MM.1S (cell line): ENCODE measurements at regions not wholly inside any gene's neighbourhood (a gene's known extent, or its start where the extent isn't known, plus 50 kb on each side); places are given as distances from the start of the nearest gene placed in this dataset.

Source experiments
- EZH2 ChIP-seq: fragments of 300-600 bp; sonication (generic); optimal IDR thresholded peaks from 2 replicates; pipeline ENCODE3; 2017; ENCODE audit warnings: low read depth, mild to moderate bottlenecking, antibody characterized with exemption, low read length, mixed read lengths
- TF ChIP-seq, protein P1 (sequence below): fragments of 300-600 bp; sonication (generic); IDR thresholded peaks from 2 replicates; pipeline ENCODE4 v1.5.1; 2016; ENCODE audit warnings: antibody characterized with exemption, low read length, mixed read lengths

DNA sequence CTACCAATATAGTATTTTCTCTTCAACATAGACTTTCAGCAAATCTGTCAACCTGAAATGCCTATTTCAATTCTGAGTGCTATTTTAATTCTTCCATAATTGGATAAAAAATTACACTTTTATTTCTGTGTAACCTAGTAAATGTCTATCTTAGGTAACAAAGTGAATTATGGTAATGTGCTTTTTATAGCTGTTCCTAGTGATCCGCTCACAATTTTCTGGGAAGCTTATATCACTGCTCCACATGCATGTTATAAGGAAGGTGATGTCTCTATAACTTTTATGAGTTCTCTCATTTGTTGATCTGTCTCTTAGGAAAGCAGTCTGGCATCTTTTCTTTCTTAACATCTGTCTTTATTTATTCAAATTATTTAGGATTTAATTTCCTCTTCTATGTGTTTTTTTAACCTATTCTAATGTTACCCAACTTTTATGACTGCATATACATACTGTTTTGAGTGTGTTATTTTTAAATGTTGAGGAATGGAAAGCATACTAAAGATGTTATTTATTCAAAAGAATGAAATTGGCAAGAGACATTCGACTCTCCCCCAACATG lies 777.1 kb upstream of the MDGA2 start:
- TF ChIP-seq, protein P1, sequence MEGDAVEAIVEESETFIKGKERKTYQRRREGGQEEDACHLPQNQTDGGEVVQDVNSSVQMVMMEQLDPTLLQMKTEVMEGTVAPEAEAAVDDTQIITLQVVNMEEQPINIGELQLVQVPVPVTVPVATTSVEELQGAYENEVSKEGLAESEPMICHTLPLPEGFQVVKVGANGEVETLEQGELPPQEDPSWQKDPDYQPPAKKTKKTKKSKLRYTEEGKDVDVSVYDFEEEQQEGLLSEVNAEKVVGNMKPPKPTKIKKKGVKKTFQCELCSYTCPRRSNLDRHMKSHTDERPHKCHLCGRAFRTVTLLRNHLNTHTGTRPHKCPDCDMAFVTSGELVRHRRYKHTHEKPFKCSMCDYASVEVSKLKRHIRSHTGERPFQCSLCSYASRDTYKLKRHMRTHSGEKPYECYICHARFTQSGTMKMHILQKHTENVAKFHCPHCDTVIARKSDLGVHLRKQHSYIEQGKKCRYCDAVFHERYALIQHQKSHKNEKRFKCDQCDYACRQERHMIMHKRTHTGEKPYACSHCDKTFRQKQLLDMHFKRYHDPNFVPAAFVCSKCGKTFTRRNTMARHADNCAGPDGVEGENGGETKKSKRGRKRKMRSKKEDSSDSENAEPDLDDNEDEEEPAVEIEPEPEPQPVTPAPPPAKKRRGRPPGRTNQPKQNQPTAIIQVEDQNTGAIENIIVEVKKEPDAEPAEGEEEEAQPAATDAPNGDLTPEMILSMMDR: no peak
- no peak for TF ChIP-seq EZH2
